Osteoblast (primary cell): ENCODE measurements at regions not wholly inside any gene's neighbourhood (a gene's known extent, or its start where the extent isn't known, plus 50 kb on each side); places are given as distances from the start of the nearest gene placed in this dataset.
"Not testable (repeated sequence)": the region's sequence is repeated elsewhere in the genome, so short reads cannot be mapped to it uniquely, and the experiment has no call there.

Experiments
- DNase-seq: peaks from one replicate; pipeline ENCODE4 v3.0.0; 2011; ENCODE audit warnings: low spot score, mixed read lengths; ENCODE audit not compliant: insufficient read length; ENCODE audit errors: missing footprints
- H2AFZ ChIP-seq: 2 replicates; pipeline ENCODE4 v1.6.0; 2011; ENCODE audit warnings: mild to moderate bottlenecking, low read length
- H3K27ac ChIP-seq: 2 replicates; pipeline ENCODE4 v1.5.1; 2011; ENCODE audit warnings: mild to moderate bottlenecking, low read depth, low read length, moderate library complexity
- H3K27me3 ChIP-seq: 2 replicates; pipeline ENCODE4 v1.6.0; 2012; ENCODE audit warnings: mild to moderate bottlenecking, control low read depth, inconsistent platforms, low read length, moderate library complexity; ENCODE audit not compliant: insufficient read depth
- H3K36me3 ChIP-seq: 2 replicates; pipeline ENCODE4 v1.5.1; 2011; ENCODE audit warnings: mild to moderate bottlenecking, low read length, control low read depth, moderate library complexity; ENCODE audit not compliant: insufficient read depth
- H3K4me1 ChIP-seq: 2 replicates; pipeline ENCODE4 v1.5.1; 2011; ENCODE audit warnings: mild to moderate bottlenecking, low read length, control low read depth, moderate library complexity; ENCODE audit not compliant: insufficient read depth
- H3K4me2 ChIP-seq: 2 replicates; pipeline ENCODE4 v1.6.0; 2011; ENCODE audit warnings: mild to moderate bottlenecking, low read length; ENCODE audit not compliant: insufficient read depth
- H3K4me3 ChIP-seq: fragments of 200-600 bp; sonication (generic); 3 replicates; pipeline ENCODE4 v1.5.1; 2012; ENCODE audit warnings: mild to moderate bottlenecking, low read length, inconsistent platforms; ENCODE audit not compliant: insufficient read depth
- H3K79me2 ChIP-seq: 2 replicates; pipeline ENCODE4 v1.6.0; 2012; ENCODE audit warnings: mild to moderate bottlenecking, low read length, control low read depth, inconsistent platforms; ENCODE audit not compliant: insufficient read depth
- H3K9me3 ChIP-seq: 2 replicates; pipeline ENCODE4 v1.5.1; 2011; ENCODE audit warnings: low read depth, low read length, control low read depth
- H4K20me1 ChIP-seq: 2 replicates; pipeline ENCODE4 v1.6.0; 2012; ENCODE audit warnings: mild to moderate bottlenecking, low read length, control low read depth; ENCODE audit not compliant: insufficient read depth
- TF ChIP-seq, protein P1 (sequence below): IDR thresholded peaks from 2 replicates; pipeline ENCODE4 v1.5.1; 2011; ENCODE audit warnings: mild to moderate bottlenecking, low read depth, low read length, moderate library complexity; ENCODE audit errors: extremely low read depth

DNA sequence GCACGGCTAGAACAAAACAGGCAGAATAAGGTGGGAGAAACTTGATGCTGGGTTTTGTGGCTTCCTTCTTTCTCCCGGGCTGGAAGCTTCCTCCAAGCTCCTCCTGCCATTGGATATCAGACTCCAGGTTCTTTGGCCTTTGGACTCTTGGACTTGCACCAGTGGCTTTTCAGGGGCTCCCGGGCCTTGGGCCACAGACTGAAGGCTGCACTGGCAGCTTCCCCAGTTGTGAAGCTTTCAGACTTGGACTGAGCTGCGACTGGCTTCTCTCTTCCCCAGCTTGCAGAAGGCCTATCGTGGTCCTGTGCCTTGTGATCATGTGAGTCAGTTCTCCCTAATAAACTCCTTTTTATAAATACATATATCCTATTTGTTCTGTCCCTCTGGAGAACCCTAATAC lies 364.4 kb downstream of the DNAH5 start:
- H3K4me2 ChIP-seq = no peak overlapping the region
- H3K27ac ChIP-seq = no peak overlapping the region

DNA sequence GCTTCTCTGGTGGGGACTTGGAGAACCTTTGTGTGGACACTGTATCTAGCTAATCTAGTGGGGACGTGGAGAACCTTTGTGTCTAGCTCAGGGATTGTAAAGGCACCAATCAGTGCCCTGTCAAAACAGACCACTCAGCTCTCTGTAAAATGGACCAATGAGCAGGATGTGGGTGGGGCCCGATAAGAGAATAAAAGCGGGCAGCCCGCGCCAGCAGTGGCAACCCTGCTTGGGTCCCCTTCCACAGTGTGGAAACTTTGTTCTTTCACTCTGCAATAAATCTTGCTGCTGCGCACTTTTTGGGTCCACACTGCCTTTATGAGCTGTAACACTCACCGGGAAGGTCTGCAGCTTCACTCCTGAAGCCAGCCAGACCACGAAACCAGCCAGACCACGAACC lies 365.4 kb downstream of the DNAH5 start:
- not testable (repeated sequence) for H3K79me2 ChIP-seq, DNase-seq, H3K4me2 ChIP-seq, H3K27ac ChIP-seq, H3K4me1 ChIP-seq, H3K4me3 ChIP-seq, H3K36me3 ChIP-seq, H4K20me1 ChIP-seq, H2AFZ ChIP-seq, H3K9me3 ChIP-seq, H3K27me3 ChIP-seq

More for the DNA sequence above, 364.4 kb downstream of the DNAH5 start:
- TF ChIP-seq, protein P1, sequence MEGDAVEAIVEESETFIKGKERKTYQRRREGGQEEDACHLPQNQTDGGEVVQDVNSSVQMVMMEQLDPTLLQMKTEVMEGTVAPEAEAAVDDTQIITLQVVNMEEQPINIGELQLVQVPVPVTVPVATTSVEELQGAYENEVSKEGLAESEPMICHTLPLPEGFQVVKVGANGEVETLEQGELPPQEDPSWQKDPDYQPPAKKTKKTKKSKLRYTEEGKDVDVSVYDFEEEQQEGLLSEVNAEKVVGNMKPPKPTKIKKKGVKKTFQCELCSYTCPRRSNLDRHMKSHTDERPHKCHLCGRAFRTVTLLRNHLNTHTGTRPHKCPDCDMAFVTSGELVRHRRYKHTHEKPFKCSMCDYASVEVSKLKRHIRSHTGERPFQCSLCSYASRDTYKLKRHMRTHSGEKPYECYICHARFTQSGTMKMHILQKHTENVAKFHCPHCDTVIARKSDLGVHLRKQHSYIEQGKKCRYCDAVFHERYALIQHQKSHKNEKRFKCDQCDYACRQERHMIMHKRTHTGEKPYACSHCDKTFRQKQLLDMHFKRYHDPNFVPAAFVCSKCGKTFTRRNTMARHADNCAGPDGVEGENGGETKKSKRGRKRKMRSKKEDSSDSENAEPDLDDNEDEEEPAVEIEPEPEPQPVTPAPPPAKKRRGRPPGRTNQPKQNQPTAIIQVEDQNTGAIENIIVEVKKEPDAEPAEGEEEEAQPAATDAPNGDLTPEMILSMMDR = no peak
- H3K4me1 ChIP-seq = no peaks in the 10 kb centered on the region
- H3K36me3 ChIP-seq = no peaks in the 10 kb centered on the region
- no peaks in the 10 kb centered on the region for H3K79me2 ChIP-seq
- no peak overlapping the region for H2AFZ ChIP-seq
- no peaks in the 10 kb centered on the region for H3K9me3 ChIP-seq
- no peak for DNase-seq
- H3K27me3 ChIP-seq = no peaks in the 10 kb centered on the region
- H3K4me3 ChIP-seq = no peak overlapping the region
- no peaks in the 10 kb centered on the region for H4K20me1 ChIP-seq

DNA sequence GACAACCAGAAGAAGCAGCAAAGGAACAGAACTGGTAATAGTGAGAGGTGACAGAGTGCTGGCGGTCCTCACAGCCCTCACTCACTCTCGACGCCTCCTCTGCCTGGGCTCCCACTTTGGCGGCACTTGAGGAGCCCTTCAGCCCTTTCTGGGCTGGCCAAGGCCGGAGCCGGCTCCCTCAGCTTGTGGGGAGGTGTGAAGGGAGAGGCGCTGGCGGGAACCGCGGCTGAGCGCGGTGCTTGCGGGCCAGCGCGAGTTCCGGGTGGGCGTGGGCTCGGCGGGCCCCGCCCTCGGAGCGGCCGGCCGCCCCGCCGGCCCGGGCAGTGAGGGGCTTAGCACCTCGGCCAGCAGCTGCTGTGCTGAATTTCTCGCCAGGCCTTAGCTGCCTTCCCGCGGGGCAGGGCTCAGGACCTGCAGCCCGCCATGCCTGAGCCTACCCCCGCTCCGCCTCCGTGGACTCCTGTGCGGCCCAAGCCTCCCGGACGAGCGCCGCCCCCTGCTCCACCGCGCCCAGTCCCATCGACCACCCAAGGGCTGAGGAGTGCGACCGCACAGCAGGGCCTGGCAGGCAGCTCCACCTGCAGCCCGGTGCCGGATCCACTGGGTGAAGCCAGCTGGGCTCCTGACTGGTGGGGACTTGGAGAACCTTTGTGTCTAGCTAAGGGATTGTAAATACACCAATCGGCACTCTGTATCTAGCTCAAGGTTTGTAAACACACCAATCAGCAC lies 366.0 kb downstream of the DNAH5 start:
- not testable (repeated sequence) for H4K20me1 ChIP-seq, DNase-seq, H3K27me3 ChIP-seq, H3K79me2 ChIP-seq, H3K9me3 ChIP-seq, H2AFZ ChIP-seq, H3K4me2 ChIP-seq, H3K4me1 ChIP-seq, H3K4me3 ChIP-seq, H3K27ac ChIP-seq, H3K36me3 ChIP-seq

DNA sequence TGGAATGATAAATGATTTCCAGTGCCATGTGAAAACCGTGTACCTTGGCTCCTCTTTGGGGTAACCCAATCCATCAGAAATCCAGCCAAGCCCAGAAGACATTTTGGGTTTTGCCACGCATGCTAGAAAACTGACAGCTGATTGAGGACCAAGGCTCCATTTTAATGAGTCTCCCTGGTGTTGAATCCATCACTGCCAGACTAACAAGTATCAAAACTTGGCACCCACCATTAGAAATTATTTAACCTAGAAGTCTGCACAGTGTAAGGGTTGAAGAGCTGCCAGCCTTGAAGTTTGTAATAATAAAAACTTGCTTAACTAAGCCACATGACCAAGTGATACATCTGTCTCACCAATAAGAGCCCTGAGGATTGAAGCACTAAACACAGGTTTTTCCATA lies 369.9 kb downstream of the DNAH5 start:
- no peak overlapping the region for H3K4me3 ChIP-seq
- H3K79me2 ChIP-seq = no peaks in the 10 kb centered on the region
- no peaks in the 10 kb centered on the region for H3K36me3 ChIP-seq
- no peaks in the 10 kb centered on the region for H4K20me1 ChIP-seq
- TF ChIP-seq, protein P1 = no peak
- no peak overlapping the region for H2AFZ ChIP-seq
- H3K9me3 ChIP-seq = no peaks in the 10 kb centered on the region
- no peak overlapping the region for H3K27ac ChIP-seq
- no peaks in the 10 kb centered on the region for H3K27me3 ChIP-seq
- no peak overlapping the region for H3K4me2 ChIP-seq
- no peaks in the 10 kb centered on the region for H3K4me1 ChIP-seq
- no peak for DNase-seq

DNA sequence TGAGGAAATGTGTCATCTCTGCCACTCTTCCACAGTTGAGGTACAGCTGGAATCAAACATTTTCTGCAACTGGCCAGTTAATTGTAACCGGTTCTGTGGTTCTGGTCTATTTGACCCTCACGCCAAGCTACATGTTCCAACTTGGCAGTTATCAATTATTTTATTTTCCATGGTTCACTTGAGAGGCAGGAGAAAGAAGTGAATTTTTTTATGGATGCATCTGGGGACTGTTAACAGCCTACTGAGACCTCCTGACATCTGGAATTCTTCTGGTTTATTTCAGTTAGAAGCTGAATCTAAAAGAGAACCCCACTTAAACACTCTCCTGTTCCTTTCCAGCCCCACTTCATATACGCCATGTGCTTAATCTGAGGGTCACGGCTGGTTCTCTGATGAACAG lies 372.3 kb downstream of the DNAH5 start:
- H3K27ac ChIP-seq = no peak overlapping the region
- no peak overlapping the region for H3K4me3 ChIP-seq
- no peaks in the 10 kb centered on the region for H3K36me3 ChIP-seq
- no peaks in the 10 kb centered on the region for H3K4me1 ChIP-seq
- no peaks in the 10 kb centered on the region for H3K9me3 ChIP-seq
- H3K4me2 ChIP-seq = no peak overlapping the region
- H2AFZ ChIP-seq = no peak overlapping the region
- no peaks in the 10 kb centered on the region for H3K79me2 ChIP-seq
- H3K27me3 ChIP-seq = no peaks in the 10 kb centered on the region
- TF ChIP-seq, protein P1 = no peak
- H4K20me1 ChIP-seq = no peaks in the 10 kb centered on the region
- no peak for DNase-seq
